ENCODE measurements at regions not wholly inside any gene's neighbourhood (a gene's known extent, or its start where the extent isn't known, plus 50 kb on each side); places are given as distances from the start of the nearest gene placed in this dataset.

GRCh38 chr5:164057121-164057520 is 551.7 kb downstream of the MAT2B start:
- DNase-seq (no peak), ATAC-seq (no peak)
- no peak for TF ChIP-seq CTCF (IDR thresholded peaks at IDR 0.05)
- H3K36me3 Mint-ChIP-seq (ENCODE audit: low read depth) = no peaks in the 10 kb centered on the region
- ChIA-PET CTCF (no interaction called here), POLR2A (no interaction called here)
- intact Hi-C loops (cut with micrococcal nuclease) = no loop called here
- H3K4me3 Mint-ChIP-seq = no peak overlapping the region
- H3K4me1 Mint-ChIP-seq (ENCODE audit: low read depth) = no peaks in the 10 kb centered on the region
- no peak overlapping the region for H3K27ac Mint-ChIP-seq
- no peaks in the 10 kb centered on the region for H3K9me3 Mint-ChIP-seq
- H3K27me3 Mint-ChIP-seq = no peaks in the 10 kb centered on the region

GRCh38 chr5:164058621-164059020 is 553.2 kb downstream of the MAT2B start:
- DNase-seq = no peak
- Mint-ChIP-seq H3K9me3 (no peaks in the 10 kb centered on the region), H3K4me1 (ENCODE audit: low read depth) (no peaks in the 10 kb centered on the region), H3K27me3 (no peaks in the 10 kb centered on the region), H3K4me3 (no peak overlapping the region), H3K36me3 (ENCODE audit: low read depth) (no peaks in the 10 kb centered on the region), H3K27ac (no peak overlapping the region)
- ChIA-PET POLR2A (no interaction called here), CTCF (no interaction called here)
- intact Hi-C loops (cut with micrococcal nuclease) = no loop called here
- no peak for TF ChIP-seq CTCF (IDR thresholded peaks at IDR 0.05)
- no peak for ATAC-seq

GRCh38 chr5:164059471-164059870 is 554.1 kb downstream of the MAT2B start:
- Mint-ChIP-seq H3K27me3 (no peaks in the 10 kb centered on the region), H3K27ac (no peak overlapping the region), H3K36me3 (ENCODE audit: low read depth) (no peaks in the 10 kb centered on the region), H3K4me3 (no peak overlapping the region), H3K4me1 (ENCODE audit: low read depth) (no peaks in the 10 kb centered on the region), H3K9me3 (no peaks in the 10 kb centered on the region)
- ChIA-PET CTCF (no interaction called here), POLR2A (no interaction called here)
- no peak for ATAC-seq
- intact Hi-C loops (cut with micrococcal nuclease) = no loop called here
- no peak for TF ChIP-seq CTCF (IDR thresholded peaks at IDR 0.05)
- no peak for DNase-seq

- ATAC-seq = no peak
- Mint-ChIP-seq H3K4me3 (no peak overlapping the region), H3K4me1 (ENCODE audit: low read depth) (no peaks in the 10 kb centered on the region), H3K36me3 (ENCODE audit: low read depth) (no peaks in the 10 kb centered on the region), H3K9me3 (no peaks in the 10 kb centered on the region), H3K27ac (no peak overlapping the region), H3K27me3 (no peaks in the 10 kb centered on the region)
- POLR2A ChIA-PET = no interaction called here
- CTCF ChIA-PET = no interaction called here
- no peak for TF ChIP-seq CTCF (IDR thresholded peaks at IDR 0.05)
- no peak for DNase-seq
- intact Hi-C loops (cut with micrococcal nuclease) = no loop called here
Measured at GRCh38 chr5:164060786-164061355, 555.5 kb downstream of the MAT2B start.

- Mint-ChIP-seq H3K4me1 (ENCODE audit: low read depth) (no peaks in the 10 kb centered on the region), H3K4me3 (no peak overlapping the region), H3K27me3 (no peaks in the 10 kb centered on the region), H3K27ac (no peak overlapping the region), H3K9me3 (no peaks in the 10 kb centered on the region), H3K36me3 (ENCODE audit: low read depth) (no peaks in the 10 kb centered on the region)
- ChIA-PET CTCF (no interaction called here), POLR2A (no interaction called here)
- no peak for TF ChIP-seq CTCF (IDR thresholded peaks at IDR 0.05)
- intact Hi-C loops (cut with micrococcal nuclease) = no loop called here
- no peak for ATAC-seq
- DNase-seq = no peak
Measured at GRCh38 chr5:164062304-164062703, 556.9 kb downstream of the MAT2B start.

All from activated CD8-positive, alpha-beta T cell treated with anti-CD3 and anti-CD28 coated beads for 36 hours (primary cell).